HL-60 (cell line): ENCODE measurements at regions not wholly inside any gene's neighbourhood (a gene's known extent, or its start where the extent isn't known, plus 50 kb on each side); places are given as distances from the start of the nearest gene placed in this dataset.

Source experiments
- GABPA ChIP-seq: IDR thresholded peaks from 2 replicates; pipeline ENCODE4 v1.6.1; 2012; ENCODE audit warnings: low read depth
- TF ChIP-seq, protein P1 (sequence below): IDR thresholded peaks from one replicate; pipeline ENCODE4 v1.5.1; 2011; ENCODE audit warnings: low read length, control low read depth, inconsistent platforms; ENCODE audit not compliant: insufficient read depth

DNA sequence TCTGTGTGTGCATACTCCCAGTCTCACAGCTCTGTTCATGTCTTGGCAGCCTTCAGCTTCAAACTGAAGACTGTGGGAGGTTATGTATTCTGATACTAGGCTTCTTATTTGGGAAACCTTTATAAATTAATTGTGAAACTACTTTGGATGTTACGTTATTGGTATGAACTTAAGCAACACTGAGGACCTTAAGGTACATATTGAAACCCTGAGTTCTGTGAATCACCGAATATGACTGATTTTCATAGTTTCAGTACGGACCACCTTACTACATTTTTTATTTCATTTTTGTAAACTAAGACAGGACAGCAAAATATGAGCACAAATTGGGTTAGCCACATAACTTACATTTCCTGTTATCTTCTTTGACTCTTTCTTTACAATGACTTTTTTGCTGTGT is 498.4 kb downstream of the PDGFC start:
- TF ChIP-seq, protein P1, sequence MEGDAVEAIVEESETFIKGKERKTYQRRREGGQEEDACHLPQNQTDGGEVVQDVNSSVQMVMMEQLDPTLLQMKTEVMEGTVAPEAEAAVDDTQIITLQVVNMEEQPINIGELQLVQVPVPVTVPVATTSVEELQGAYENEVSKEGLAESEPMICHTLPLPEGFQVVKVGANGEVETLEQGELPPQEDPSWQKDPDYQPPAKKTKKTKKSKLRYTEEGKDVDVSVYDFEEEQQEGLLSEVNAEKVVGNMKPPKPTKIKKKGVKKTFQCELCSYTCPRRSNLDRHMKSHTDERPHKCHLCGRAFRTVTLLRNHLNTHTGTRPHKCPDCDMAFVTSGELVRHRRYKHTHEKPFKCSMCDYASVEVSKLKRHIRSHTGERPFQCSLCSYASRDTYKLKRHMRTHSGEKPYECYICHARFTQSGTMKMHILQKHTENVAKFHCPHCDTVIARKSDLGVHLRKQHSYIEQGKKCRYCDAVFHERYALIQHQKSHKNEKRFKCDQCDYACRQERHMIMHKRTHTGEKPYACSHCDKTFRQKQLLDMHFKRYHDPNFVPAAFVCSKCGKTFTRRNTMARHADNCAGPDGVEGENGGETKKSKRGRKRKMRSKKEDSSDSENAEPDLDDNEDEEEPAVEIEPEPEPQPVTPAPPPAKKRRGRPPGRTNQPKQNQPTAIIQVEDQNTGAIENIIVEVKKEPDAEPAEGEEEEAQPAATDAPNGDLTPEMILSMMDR: no peak
- TF ChIP-seq GABPA: no peak
